Ishikawa (cell line): ENCODE measurements at regions not wholly inside any gene's neighbourhood (a gene's known extent, or its start where the extent isn't known, plus 50 kb on each side); places are given as distances from the start of the nearest gene placed in this dataset.

Experiments used
- CEBPB ChIP-seq: IDR thresholded peaks from 2 replicates; pipeline ENCODE4 v1.6.1; 2012
- CREB1 ChIP-seq: IDR thresholded peaks from 2 replicates; pipeline ENCODE4 v1.6.1; 2012; ENCODE audit warnings: low read depth
- EGR1 ChIP-seq: IDR thresholded peaks from 2 replicates; pipeline ENCODE4 v1.6.1; 2012
- EP300 ChIP-seq: IDR thresholded peaks from 2 replicates; pipeline ENCODE4 v1.6.1; 2012; ENCODE audit warnings: borderline replicate concordance
- FOXM1 ChIP-seq: IDR thresholded peaks from 2 replicates; pipeline ENCODE4 v1.6.1; 2012; ENCODE audit warnings: low read depth, borderline replicate concordance
- NFIC ChIP-seq: IDR thresholded peaks from 2 replicates; pipeline ENCODE4 v1.6.1; 2012
- RAD21 ChIP-seq: IDR thresholded peaks from 2 replicates; pipeline ENCODE4 v1.6.1; 2012; ENCODE audit warnings: low read depth
- TAF1 ChIP-seq: IDR thresholded peaks from 2 replicates; pipeline ENCODE4 v1.6.1; 2012; ENCODE audit warnings: low read depth, mild to moderate bottlenecking
- TCF12 ChIP-seq: IDR thresholded peaks from 2 replicates; pipeline ENCODE4 v1.6.1; 2012; ENCODE audit warnings: low read depth
- TEAD4 ChIP-seq: IDR thresholded peaks from 2 replicates; pipeline ENCODE4 v1.6.1; 2012
- YY1 ChIP-seq: IDR thresholded peaks from 2 replicates; pipeline ENCODE4 v1.6.1; 2012; ENCODE audit warnings: low read depth
- ZBTB7A ChIP-seq: IDR thresholded peaks from 2 replicates; pipeline ENCODE4 v1.6.1; 2012; ENCODE audit warnings: low read depth
- TF ChIP-seq, protein P1 (sequence below): IDR thresholded peaks from 2 replicates; pipeline ENCODE4 v1.6.1; 2012; ENCODE audit warnings: low read depth, mild to moderate bottlenecking
- TF ChIP-seq, protein P2 (sequence below): IDR thresholded peaks from 2 replicates; pipeline ENCODE4 v1.6.1; 2012

DNA sequence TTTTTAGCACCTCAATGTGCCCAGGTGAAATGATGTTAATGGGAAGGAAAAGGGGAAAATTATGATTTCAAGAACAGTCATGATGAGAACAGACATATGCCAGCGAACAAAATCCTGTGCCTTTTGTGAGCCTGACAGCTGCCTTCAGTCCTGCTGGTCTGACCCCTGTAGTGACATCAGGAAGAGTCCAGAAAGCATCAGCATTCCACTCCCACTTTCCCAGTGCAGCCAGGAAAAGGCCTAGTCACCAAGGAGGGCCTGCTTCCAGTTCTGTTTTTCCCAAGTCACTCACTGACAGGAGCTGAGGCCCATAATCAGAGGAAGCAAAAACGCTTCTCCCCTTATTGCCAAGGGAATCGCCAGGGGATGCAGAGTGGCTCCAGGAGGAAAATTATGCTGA, 218.4 kb downstream of the ABHD5 start:
- TF ChIP-seq ZBTB7A (no peak), TCF12 (no peak), CREB1 (no peak), YY1 (no peak), CEBPB (no peak), TAF1 (no peak), EGR1 (no peak), RAD21 (no peak), TEAD4 (no peak), NFIC (no peak), EP300 (no peak), FOXM1 (no peak)
- TF ChIP-seq, protein P1, sequence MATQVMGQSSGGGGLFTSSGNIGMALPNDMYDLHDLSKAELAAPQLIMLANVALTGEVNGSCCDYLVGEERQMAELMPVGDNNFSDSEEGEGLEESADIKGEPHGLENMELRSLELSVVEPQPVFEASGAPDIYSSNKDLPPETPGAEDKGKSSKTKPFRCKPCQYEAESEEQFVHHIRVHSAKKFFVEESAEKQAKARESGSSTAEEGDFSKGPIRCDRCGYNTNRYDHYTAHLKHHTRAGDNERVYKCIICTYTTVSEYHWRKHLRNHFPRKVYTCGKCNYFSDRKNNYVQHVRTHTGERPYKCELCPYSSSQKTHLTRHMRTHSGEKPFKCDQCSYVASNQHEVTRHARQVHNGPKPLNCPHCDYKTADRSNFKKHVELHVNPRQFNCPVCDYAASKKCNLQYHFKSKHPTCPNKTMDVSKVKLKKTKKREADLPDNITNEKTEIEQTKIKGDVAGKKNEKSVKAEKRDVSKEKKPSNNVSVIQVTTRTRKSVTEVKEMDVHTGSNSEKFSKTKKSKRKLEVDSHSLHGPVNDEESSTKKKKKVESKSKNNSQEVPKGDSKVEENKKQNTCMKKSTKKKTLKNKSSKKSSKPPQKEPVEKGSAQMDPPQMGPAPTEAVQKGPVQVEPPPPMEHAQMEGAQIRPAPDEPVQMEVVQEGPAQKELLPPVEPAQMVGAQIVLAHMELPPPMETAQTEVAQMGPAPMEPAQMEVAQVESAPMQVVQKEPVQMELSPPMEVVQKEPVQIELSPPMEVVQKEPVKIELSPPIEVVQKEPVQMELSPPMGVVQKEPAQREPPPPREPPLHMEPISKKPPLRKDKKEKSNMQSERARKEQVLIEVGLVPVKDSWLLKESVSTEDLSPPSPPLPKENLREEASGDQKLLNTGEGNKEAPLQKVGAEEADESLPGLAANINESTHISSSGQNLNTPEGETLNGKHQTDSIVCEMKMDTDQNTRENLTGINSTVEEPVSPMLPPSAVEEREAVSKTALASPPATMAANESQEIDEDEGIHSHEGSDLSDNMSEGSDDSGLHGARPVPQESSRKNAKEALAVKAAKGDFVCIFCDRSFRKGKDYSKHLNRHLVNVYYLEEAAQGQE = no peak
- TF ChIP-seq, protein P2, sequence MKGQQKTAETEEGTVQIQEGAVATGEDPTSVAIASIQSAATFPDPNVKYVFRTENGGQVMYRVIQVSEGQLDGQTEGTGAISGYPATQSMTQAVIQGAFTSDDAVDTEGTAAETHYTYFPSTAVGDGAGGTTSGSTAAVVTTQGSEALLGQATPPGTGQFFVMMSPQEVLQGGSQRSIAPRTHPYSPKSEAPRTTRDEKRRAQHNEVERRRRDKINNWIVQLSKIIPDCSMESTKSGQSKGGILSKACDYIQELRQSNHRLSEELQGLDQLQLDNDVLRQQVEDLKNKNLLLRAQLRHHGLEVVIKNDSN = no peak
